ENCODE measurements at regions not wholly inside any gene's neighbourhood (a gene's known extent, or its start where the extent isn't known, plus 50 kb on each side); places are given as distances from the start of the nearest gene placed in this dataset.

DNA sequence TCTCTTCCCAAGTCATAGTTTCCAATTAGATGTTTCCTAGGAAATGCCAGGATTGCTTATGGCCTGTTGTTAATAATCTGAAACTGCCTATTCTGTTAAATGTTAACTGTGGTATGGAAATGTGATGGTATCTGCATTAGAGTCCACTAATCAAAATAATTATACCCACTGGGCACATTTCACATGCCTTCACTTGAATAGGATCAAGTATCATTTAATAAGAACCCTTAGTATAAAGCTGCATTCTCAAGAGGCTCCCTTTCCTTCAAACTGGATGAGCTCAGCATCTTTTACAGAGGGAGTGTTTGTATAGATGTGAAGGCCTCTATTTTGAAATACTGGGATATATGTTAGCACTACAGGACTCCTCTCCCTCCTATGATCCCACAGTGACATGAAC is 477.2 kb upstream of the VRK2 start:
- DNase-seq = no peak

DNA sequence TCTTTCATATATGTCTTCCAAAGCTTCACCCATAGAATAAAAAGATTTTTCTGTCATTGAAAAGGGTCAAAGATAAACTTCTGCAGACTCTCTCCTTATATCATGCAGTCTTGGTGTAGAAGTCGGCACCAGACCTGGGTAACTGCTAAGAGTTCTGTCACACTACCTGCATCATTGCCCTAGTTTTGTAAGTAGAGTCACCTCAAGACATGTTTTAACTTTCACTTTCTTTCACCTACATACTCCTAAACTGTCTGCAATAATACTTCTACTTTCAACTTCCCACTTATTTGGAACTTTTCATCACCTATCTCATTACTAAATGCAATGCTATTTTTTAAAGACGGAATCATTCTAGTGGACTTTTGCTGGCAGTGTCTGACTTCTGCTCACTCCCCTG is 475.6 kb upstream of the VRK2 start:
- DNase-seq = no peak

DNA sequence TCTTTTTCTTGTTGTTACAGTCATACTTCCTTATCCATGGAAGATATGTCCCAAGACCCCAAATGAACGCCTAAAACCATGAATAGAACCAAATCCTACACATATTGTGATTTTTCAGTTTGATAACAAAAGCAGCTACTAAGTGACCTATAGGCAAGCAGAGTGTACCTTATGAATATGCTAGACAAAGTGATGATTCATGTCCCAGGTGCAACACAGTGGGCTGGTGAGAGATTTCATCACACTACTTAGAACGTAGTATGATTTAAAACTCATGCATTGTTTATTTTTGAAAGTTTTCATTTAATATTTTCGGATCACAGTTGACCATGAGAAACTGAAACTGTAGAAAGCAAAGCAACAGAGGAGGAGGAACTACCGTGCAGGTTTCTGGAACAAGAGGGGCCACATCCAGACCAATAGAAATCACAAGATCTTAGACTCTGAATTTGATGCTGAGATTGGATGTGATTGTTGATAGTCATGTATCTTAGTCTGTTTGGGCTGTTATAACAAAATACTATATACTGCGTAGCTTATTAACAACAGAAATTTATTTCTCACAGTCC is 470.8 kb upstream of the VRK2 start:
- DNase-seq = no peak

DNA sequence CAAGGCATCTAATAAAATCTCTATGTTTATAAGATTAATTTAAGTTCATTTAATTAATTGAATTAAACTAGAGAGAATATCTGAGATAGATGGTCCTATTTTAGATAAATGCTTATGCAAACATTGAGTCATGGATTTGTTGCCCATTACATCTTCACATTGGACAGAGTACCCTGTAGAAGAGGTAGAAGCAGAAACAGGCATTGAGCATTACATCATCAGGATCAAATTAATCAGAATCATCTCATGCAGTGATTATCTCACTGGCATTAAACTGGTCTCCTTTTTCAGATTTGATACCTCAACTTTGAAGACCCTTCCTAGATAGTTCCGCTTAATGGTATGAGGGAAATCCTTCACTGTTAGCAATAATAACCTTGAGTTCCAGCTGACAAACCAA is 469.6 kb upstream of the VRK2 start:
- DNase-seq = no peak

DNA sequence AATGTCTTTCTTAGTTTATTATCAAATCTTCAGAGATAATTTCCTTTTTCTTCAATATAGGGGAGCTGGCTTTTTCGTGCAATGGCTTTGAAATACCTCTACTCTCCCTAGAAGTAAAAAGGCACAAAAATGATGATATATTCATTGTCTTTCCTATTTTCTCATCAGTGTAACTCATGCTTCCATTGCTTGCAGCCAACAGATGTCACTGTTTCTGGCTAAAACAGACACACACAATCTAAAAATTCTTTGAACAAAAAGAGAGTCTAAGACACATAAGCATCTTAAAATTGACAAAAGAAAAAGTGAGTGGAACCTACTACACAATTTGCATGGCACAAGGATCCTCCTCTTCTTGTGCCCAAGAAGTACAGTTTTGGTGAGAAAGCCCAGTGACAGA is 448.7 kb upstream of the VRK2 start:
- DNase-seq = no peak

DNA sequence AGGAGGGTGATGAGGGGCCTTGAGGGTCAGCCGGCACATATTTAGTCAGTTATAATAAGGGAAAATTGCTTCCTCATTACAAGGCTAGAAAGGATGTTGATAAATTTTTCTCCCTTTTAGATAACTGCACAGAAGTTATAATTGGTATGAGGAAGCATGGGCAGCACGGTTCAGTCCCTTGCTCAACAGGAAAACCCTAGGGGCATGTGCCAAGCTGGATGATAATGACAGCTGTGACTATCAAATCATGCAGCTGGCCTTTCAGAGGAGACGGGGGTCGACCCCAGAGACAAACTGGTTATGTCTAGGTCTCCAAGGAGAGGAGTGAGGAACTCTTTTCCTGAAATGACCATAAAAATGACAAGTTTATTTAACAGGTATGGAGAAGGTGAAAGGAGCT is 448.1 kb upstream of the VRK2 start:
- DNase-seq = no peak

DNA sequence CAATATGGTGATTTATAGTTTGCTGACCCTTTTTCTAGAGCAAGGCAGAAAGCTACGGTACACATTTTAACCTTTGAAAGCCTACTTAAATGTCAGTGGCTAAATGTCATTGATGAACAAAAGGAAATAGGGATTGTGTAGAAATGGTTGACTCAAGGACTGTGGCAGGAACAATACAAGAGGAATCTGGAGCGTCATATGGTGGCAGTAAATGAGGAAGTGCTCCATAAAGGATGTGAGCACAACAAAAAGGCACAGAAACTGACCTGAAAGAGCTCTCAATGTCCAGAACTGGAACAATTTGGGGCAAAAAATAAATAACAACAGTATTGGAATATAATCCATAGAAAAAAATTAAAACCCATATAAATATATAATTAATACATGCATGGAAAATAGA is 443.9 kb upstream of the VRK2 start:
- DNase-seq = no peak

DNA sequence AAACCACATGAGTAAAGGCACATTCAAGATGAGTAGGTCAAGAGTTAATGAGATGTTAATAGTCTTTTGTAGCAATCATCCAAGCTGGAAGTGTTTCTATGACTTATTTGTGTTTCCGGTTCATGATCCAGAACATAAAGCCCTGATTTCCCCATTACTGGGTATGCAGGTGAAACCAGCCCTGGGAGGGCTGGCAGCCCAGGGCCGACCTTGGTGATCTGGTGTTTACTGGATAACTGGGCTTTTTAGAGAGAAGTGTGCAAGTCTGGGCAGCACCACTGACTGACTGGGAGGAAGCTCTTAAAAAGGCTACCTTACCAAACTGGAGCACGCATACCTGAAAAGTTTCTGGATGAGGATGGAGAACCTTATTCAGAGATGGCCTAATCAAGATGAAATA is 431.6 kb upstream of the VRK2 start:
- no peak for DNase-seq

DNA sequence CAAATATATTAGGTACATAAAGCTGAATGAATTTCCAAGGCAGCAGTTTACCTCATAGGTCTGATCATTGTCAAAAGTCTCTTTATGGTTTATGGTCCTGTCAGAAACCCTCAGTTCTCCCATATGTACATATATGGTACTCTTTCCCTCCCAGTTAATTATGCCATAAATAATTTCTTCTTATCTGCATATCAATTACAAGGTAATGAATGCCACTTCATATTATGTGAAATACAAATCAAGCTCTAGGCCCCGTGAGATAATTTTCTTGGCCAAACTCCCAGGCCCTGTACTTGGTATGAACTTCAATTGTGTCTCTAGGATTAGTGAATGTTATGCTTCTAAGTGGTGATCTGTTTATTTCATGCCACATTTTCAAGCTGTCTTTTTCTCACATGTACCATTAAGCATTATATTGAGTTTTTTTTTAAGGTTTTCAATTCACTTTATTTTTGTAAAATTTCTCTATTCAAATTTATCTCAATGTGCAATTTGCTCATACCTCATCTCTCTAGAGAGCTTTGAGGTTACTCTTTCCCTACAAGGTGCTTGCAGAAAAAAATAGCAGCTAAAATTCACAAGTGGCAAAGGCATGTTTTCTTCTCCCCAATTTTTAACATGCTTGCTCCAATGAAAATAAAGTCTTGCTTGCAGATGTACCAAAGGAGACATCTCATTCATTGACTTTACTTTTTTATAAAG is 430.6 kb upstream of the VRK2 start:
- DNase-seq = no peak

DNA sequence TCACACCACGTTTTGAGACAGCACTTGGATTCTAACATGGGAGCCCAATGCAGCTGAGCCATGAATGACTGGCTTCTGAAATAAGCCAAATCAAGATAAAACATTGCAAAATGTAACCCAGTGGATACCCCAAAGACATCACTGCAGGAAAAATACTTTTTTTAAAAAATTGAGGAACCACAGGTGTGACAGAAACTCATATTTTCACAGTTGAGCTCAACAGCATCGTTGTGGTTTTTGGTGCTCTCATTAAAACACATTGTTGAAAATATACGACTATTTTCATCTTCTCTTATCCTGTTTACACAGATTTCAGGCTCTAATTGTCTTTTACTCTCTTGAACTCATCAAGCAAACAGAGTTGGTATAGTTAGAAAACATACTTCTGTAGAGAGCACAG is 429.3 kb upstream of the VRK2 start:
- DNase-seq = no peak

DNA sequence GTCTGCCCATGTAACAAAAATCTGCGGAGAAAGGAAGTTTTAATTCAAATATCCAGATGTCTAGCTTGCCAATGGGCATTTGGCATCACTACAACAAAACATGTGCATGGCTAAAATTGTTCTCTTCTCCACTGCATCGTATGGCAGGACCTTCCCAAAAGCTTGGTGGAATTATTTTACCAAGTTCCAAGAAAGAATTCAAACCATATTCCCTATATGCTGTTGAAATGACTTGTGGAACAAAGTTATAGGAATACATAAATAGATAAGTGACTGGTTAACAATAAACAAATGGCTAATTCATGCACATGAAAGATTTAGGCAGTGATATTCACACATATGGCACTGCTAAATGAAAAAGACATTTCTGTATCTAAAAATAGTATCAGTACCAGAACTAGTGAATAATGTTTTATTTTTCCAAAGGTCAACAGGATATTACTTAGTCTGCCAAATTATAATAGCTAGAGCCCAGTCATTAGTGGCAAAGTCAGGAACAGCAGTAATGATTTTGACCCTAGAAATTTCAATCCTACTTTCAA is 425.4 kb upstream of the VRK2 start:
- DNase-seq = no peak

DNA sequence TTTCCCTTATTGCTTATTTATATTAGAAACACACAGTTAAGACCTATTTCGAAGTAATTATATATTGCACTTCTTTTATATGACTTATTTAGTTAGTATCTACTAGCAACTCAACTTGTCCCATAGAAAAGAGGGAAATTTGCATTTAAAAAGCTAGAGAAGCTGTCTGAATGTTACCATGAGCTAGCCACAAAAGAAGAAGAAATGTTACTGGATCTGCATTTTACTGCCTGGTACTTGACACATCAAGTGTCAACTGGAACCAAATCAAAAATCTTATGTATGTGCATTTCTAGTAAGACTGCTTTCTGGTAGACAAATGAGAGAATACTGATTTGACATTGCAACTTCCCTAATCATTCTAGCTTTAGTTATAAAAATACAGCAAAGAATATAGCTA is 424.6 kb upstream of the VRK2 start:
- no peak for DNase-seq

DNA sequence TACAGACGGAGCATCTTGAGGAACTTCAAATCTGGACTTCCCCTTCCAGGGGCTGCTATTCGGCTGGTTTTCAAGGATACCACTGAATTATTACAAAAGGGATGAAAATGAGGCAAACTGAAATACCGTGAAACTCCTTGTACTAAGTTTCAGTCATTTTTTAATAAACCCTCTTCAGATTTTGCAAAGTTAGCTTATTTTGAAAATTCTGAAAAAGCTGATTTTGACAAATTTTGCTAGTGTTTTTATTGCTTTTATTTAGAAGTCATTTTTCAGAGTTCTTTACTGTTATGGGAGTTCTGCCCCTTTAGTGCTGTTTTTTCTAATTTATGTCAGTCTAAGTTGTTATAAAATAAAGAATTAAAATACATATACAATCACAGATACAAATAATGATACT is 390.4 kb upstream of the VRK2 start:
- no peak for DNase-seq

DNA sequence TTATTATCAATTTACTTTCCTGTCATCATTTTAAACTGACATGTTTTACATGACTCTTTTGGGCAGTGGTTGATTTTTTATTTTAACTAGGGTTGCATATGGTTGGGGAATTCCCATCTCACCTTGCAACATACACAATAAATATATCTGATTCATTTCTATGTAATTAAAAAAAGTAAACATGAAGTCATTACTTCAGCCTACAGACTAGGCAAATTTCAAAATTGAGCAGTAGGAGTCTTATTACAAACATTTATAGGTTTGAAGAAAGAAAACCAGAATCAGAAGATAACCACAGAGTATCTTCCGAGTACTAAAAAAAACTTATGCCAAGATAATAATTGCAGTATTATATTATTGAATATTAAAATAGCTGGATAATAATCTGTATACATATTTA is 377.0 kb upstream of the VRK2 start:
- no peak for DNase-seq

DNA sequence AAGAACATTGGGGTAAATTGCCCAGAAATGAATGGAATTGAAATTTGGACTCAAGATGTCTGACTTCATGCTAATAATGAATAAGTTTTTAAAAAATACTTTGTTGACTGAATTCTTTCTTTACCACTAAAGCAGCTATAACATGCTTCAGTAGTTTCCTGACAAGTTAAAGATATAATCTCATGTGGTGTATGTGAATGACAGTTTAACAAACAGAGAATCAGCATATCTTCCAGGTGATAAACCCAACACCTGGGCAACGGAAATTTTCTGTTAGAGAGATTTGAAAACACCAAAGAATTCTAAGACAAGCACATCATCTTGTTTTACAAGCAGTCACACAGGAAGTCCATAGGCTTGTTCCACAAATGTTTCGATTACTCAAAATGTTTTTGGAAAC is 372.6 kb upstream of the VRK2 start:
- DNase-seq = peak in 1 of 3 donors; percentile 1

DNA sequence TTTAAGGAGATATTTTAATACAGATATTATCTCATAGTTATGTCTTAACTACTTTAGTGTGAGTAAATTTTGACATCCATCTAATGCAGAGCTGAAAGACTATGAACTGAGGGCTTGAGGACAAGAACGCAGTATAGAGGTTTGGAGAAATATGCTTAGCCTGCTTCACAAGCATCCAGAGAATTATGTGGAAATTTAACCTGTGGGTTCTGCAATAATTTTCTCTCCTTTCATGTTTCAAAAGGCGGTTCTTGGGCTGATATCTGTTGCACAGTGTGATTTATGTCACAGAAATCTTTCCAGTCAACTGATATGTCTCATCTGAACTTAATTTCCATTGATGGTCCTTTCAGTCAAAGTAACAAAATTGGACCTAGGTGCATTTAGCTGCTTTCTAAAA is 371.9 kb upstream of the VRK2 start:
- no peak for DNase-seq

DNA sequence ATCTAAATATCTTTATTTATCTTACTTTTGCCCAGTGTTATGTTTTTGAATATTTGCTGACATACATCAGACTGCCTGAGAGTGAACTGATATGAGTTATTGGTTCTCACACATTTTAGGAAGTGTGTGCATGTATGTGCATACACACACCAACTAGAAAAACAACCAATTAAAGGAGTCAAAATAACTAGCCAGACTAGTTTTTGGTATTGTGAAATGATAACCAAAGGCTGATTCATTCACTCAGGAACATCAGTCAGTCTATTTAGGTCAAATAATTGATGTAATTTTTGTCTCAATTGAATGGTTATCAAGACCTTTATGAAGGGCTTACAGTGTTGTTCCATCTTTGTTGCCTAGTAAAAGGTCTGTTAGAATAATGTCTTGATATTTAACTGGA is 369.3 kb upstream of the VRK2 start:
- no peak for DNase-seq

DNA sequence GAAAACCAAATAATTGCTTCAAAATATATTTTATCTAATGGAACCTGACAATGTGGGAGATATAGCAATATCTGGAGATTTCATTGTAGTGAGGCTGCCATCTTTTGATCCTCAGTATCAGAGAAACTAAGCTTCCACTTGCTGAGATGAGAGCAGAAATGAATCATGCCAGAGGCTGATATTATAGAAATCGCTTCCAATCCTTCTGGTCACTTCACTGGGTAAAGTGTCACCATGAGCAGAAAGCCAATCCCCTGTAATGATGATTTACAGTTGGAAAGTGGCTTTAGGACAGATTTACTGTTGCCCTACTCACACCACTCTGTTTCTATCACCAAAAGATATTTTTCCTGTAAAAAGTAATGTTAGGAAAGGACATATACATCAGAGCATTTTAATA is 365.0 kb upstream of the VRK2 start:
- DNase-seq = no peak

DNA sequence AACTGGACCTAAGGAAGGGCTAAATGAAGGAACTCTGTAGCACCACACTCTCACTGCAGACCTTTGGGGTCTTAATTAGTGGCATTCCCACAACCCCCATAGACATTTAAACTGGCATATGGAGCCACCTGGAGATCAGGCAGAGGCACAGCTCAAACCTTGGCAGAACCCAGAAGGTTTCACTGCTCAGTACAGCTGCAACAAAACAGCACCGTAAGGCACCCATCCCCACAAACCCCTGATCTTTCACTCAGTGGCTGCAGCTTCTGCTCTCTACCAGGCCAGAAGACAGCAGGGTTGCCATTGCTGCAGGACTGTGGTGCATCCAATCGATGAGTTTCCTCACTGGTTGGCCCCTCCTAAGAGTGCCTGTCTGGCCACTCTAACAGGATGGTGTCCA is 361.6 kb upstream of the VRK2 start:
- DNase-seq = no peak

DNA sequence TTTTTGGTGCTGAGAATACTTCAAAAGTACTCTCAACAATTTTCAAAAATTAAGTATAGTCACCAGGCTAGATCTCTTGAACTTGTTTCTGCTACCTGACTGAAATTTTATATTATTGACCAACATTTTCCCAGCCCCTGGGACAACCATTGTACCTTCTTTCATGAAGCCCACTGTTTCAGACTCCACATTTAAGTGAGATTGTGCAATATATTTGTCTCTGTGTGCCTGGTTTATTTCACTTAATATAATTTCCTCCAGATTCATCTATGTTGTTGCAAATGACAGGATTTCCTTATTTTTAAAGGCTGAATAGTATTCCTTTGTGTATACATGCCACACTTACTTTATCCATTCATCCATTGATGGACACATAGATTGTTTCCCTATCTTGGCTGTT is 354.2 kb upstream of the VRK2 start:
- no peak for DNase-seq

DNA sequence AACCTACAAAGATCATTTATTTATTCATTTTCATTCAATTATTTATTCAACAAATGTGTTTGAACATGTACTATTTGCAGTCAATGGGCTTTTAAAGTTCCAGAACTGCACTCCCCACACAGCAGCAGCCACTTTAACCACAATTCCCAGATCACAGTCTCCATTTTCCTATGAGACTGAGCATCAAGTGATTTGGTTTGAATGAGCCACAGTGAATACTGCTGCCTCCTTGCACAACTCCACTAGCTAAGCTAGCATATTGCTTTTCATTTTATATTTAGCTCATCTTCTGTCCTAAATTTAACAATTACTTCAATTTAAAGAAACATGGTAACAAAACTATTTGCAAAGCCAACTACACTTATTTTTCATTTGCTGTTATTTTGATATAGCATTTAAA is 353.4 kb upstream of the VRK2 start:
- no peak for DNase-seq

DNA sequence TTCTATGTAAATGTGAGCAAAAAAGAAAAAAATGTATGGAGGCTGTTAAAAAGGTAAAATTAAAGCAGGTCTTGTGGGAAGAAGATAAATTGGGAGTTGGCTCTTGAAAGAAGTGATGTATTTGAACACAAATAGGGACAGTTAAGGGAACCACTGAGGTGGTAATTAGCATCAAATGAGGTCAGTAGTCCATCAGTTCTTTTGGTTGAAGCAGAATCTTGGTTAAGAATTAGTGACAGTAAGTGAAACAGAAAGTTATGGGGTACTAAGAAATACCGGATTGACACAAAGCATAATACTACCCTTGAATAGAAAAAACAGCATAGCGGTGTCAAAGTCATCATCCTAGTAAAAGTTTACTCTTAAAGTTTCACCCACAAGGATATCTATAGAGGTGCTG is 352.6 kb upstream of the VRK2 start:
- no peak for DNase-seq

DNA sequence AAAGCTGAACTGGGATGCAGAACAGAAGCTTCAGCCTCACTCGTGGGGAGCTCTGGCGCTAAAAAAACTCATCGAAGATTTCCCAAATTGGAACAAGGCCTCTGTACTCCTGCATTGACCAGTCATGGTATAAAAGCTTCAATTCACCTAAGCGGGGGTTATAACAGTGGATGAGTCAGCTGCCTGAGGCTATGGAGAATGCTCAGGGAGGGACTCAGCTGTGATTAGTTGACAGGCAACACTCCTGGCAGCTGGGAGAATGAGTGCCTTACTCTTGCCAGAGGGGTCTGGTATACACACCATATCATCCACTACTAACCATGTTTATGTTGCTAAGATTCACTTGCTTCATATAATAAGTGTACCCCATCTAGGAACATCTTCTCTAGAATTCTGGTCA is 350.6 kb upstream of the VRK2 start:
- no peak for DNase-seq

DNA sequence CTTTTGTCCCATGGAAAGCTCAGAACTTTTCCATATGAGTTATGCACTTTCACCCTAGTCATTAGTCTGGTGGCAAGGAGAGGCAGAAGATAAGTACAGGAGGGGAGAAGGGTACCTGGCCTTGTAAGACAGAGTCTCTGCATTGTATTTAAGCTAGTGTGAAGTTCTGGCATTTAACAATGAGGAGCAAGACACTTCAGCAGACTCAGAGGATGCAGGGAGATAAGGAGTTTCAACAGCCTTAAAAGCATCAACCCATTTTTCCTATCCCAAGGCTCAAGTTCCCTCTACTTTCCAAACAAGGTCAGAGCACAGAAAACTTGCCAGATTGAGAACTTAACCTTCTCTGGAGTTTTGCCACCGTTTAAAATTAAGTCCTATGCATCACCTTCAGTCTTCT is 348.2 kb upstream of the VRK2 start:
- DNase-seq = no peak

Measured in muscle of back (tissue), 3 donors.